AG09319 (cell line): ENCODE measurements at regions not wholly inside any gene's neighbourhood (a gene's known extent, or its start where the extent isn't known, plus 50 kb on each side); places are given as distances from the start of the nearest gene placed in this dataset.

ENCODE experiments used
- DNase-seq: peaks from one replicate; pipeline ENCODE4 v3.0.0-alpha.2; 2010; ENCODE audit warnings: low read depth; ENCODE audit errors: extremely low read depth
- TF ChIP-seq, protein P1 (sequence below): IDR thresholded peaks from 2 replicates; pipeline ENCODE4 v1.5.1; 2011; ENCODE audit warnings: low read depth, mild to moderate bottlenecking, inconsistent platforms, low read length, moderate library complexity

DNA sequence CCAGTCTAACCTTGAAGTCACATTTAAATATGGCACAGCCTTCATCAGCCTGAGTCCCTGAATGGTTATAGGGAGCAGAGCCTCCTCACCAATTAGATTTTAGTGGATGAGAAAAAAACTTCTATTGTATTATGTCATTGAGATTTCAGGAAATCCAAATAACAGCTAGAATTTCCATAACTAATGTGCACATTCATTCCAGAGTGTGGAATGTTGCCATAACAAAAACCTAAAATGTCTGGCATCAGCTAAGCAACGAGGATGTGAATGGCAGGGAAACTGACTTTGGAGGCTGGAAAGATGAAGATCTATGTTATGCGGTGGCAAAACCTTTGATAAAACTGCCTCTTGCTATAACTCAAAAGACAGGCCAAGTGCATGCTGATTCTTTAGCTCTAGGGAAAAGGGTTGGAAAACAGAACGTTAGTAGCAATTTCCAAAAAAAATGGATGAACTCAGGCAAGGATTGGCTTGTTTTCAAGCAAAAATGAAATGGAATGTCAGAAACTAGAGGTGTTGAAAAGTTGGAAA, 91.3 kb upstream of the NFIB start:
- TF ChIP-seq, protein P1, sequence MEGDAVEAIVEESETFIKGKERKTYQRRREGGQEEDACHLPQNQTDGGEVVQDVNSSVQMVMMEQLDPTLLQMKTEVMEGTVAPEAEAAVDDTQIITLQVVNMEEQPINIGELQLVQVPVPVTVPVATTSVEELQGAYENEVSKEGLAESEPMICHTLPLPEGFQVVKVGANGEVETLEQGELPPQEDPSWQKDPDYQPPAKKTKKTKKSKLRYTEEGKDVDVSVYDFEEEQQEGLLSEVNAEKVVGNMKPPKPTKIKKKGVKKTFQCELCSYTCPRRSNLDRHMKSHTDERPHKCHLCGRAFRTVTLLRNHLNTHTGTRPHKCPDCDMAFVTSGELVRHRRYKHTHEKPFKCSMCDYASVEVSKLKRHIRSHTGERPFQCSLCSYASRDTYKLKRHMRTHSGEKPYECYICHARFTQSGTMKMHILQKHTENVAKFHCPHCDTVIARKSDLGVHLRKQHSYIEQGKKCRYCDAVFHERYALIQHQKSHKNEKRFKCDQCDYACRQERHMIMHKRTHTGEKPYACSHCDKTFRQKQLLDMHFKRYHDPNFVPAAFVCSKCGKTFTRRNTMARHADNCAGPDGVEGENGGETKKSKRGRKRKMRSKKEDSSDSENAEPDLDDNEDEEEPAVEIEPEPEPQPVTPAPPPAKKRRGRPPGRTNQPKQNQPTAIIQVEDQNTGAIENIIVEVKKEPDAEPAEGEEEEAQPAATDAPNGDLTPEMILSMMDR, result no peak
- DNase-seq, result no peak

DNA sequence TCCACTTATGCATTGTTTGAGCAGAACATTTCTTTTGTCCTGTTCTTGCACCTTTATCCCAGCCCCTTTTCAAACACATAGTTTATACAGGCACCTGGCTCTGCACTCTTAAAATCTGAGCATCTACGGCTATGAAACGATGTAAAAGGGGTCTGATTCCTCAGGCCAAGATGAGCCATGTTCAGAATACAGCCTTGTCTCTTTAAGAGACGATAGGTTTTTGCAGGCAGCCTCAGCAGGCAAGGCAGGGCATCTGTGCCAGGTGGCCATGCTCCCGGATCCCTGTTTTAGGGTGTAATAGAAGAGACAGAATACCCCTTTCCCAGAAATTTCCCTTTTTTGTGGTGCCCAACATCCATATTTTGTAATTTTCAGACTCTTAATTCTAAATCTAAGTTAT, 89.1 kb upstream of the NFIB start:
- TF ChIP-seq, protein P1, result no peak
- no peak for DNase-seq

DNA sequence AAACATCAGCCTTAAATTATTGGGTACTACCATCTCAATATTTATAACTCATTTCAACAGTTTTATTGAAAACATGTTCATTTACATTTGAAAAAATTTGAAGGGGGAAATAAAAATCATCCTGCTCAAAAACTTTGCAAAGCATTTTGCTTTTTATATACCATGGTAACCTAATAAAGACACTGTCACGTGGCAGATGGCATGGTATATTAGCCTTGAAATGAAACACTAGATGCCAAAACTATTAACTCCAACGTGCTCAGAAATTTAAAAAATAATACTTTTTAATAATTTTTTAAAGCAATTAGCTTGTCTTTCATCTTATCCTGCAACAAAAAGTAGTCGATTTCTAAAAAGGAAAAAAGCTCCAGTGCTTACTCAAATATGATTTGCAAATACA, 88.6 kb upstream of the NFIB start:
- no peak for DNase-seq

DNA sequence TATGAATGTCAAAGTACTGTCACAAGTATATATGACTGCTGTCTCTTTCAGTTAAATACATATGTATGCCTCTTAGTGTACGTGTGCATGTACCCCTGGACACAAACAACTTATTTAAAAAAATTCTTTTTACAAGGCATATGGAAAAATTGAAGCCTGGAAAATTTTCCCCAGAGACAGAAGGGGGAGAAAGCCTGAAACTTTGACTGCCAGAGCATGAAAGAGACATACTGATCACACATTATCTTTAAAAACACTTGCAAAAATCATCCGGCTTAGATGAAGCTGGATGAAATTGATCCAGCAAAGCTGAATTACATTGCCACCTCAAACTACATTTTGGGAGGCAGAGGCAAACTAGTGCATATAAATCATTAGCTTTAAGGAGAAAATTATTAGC, 88.0 kb upstream of the NFIB start:
- no peak for DNase-seq
- TF ChIP-seq, protein P1, result no peak

More for the DNA sequence above, 88.6 kb upstream of the NFIB start:
- TF ChIP-seq, protein P1, result no peak

DNA sequence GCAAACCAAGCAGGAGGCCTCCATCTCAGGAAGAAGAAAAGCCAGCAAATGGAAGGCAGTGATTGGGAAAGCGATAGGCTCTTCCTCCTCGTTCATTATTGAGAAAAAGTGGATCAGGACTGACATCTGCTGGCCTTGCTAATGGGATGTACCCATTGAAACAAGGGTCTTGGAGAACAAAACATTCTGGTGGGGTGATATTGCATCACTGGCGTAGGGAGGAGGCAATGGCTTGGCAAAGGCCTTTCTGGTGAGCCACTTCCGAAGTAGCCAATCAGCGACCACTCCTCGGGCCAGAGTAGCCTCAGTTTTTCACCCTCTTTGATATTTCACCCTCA, 86.7 kb upstream of the NFIB start:
- peak; percentile 52 for DNase-seq
- TF ChIP-seq, protein P1, result peak; percentile 65

DNA sequence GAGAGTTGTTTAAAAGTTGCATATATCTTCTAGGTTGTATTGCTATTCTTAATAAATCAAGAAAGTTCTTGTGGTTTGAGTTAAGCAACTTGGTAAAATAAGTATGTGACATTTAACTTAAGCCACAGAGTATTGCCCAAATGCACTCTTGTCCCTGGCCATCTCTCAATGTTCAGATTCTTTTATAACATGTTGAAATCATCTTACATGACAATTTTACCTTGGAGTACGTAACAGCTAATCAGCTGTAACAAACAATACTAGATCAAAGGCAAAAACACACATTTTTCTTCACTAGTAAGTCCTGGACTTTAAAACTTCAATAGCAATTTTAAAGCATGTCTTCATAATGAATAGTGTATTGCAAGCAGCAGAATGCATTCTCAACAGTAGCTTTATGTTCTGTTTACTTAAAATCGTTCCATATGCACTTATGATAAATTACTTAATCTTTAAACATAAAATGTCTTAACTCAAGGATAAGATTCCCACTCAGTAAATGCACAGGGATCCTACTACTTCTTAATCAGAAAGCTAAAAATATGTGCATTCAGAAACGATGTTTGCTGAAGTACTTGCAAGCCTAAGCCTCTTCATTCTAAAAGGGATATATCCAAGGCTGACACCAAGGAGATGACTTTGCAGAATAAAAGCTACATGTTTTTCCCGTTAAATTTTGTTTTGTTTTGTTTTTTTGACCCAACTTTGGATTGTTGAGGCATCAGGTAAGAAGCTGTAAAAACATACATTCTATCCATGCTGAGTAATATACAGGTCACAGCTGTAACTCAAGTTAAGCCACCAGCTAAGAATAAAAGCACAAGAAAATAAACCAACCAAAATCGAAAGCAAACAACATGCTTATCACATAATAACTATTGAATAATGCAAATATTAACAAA, 86.1 kb upstream of the NFIB start:
- TF ChIP-seq, protein P1, result no peak
- no peak for DNase-seq

- no peak for DNase-seq
- TF ChIP-seq, protein P1, result no peak
Observed at GRCh38 chr9:14398473-14398872, 84.5 kb upstream of the NFIB start.
